ENCODE measurements at regions not wholly inside any gene's neighbourhood (a gene's known extent, or its start where the extent isn't known, plus 50 kb on each side); places are given as distances from the start of the nearest gene placed in this dataset.

- no peak for DNase-seq (ENCODE audit: extremely low read depth, low read depth)
- no peak for TF ChIP-seq CTCF (IDR thresholded peaks at IDR 0.05; ENCODE audit: low read depth, low read length)
Observed at GRCh38 chr18:3340015-3340681, 78.2 kb downstream of the MYL12B start.

DNA sequence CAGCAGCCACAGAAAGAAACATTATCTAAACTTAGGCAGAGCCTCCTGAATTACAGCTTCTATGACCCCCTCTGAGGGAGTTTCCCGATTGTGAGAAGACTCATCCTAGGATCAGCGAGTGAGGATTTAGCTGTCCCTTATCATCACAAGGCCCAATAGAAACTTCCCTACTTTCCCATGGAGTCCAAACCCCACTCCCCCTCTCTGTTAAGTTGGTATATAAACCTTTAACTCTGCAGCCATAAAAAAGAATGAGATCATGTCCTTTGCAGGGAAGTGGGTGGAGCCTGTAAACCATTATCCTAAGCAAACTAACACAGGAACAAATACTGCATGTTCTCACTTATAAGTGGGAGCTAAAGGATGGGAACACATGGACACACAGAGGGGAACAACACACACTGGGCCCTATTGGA is 78.8 kb downstream of the MYL12B start:
- no peak for TF ChIP-seq CTCF (IDR thresholded peaks at IDR 0.05; ENCODE audit: low read depth, low read length)
- no peak for DNase-seq (ENCODE audit: extremely low read depth, low read depth)

DNA sequence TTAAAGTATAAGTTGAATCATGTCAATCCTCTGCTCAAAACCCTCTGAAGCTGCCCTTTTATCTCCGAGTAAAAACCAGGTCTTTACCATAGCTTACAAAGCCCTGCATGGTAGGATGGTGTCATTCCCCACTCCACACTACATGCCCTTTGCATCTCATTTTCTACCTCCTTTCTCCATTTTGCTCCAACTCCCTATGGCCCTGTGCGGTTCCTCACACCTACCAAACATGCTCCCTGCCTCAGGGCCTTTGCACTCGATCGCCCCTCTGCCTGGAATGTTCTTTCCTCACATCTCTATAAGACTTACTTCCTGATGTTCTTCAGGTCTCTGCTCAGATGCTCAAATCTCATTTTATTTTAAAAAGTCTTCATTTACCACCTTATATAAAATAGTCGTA is 80.7 kb downstream of the MYL12B start:
- no peak for DNase-seq (ENCODE audit: extremely low read depth, low read depth)
- no peak for TF ChIP-seq CTCF (IDR thresholded peaks at IDR 0.05; ENCODE audit: low read depth, low read length)

DNA sequence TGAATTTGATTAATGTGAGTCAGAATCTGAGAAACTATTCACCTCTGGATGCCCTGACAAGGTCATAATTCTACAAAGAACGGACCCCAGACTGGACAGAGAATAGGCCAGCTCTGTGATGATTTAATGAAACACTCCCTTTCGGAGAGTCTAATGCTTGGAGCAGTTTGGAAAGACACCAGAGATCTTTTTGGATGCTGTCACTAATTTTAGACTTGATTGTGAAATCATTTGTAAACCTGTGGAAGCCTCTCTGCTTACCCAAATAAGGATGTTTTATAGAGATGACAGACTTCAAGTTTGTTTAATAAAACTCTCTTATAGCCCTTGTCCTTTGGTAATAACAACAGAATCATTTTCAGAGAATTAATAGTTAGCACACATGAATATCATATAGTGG is 83.5 kb downstream of the MYL12B start:
- no peak for TF ChIP-seq CTCF (IDR thresholded peaks at IDR 0.05; ENCODE audit: low read depth, low read length)
- DNase-seq (ENCODE audit: extremely low read depth, low read depth) = no peak

- no peak for DNase-seq (ENCODE audit: extremely low read depth, low read depth)
- TF ChIP-seq CTCF (IDR thresholded peaks at IDR 0.05; ENCODE audit: low read depth, low read length) = no peak
Observed at GRCh38 chr18:3345885-3346284, 84.0 kb downstream of the MYL12B start.

DNA sequence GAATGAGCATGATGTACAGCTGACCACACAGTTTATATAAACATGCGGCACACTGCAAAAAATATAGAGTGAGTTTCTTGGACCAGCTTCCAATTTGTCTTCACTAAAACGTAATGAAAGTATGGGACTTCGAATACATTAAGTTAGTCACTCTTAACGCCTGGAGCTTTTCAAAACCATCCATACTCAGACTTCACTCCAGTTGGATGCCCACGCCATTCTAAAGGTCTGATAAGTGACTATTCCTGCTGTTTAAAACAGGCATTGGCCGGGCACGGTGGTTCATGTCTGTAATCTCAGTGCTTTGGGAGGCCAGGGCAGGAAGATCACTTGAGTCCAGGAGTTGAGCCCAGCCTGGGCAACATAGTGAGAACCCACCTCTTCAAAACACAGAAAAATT is 84.6 kb downstream of the MYL12B start:
- TF ChIP-seq CTCF (IDR thresholded peaks at IDR 0.05; ENCODE audit: low read depth, low read length) = no peak
- no peak for DNase-seq (ENCODE audit: extremely low read depth, low read depth)

GRCh38 chr18:3347286-3347803 is 85.4 kb downstream of the MYL12B start:
- DNase-seq (ENCODE audit: extremely low read depth, low read depth) = no peak
- TF ChIP-seq CTCF (IDR thresholded peaks at IDR 0.05; ENCODE audit: low read depth, low read length) = no peak

Measured in AG09319 (cell line).